ENCODE measurements at regions not wholly inside any gene's neighbourhood (a gene's known extent, or its start where the extent isn't known, plus 50 kb on each side); places are given as distances from the start of the nearest gene placed in this dataset.
"Not testable (repeated sequence)": the region's sequence is repeated elsewhere in the genome, so short reads cannot be mapped to it uniquely, and the experiment has no call there.

DNA sequence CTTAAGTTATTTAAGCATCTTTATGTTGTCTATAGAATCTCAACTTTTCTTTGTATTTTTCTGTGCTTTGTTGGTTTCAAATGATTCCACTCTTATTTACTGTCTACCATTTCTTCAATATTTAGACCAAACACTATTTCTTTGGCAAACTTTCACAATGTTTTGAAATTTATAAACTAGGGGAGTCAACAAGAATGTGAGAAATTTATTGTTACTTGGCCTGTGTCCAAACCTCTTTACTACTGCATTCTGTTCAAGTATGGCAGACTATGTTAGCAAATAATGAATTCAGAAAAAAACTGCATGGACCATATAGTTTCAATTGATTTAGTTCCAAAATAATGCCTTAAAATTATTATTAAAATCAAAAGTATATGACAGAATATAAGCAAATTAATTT, 470.2 kb downstream of the FBXO15 start:
- no peak overlapping the region for H4K12ac ChIP-seq (ENCODE audit: low read depth, low read length)
- H2BK120ac ChIP-seq (ENCODE audit: insufficient read depth, low read length, poor library complexity), result no peak overlapping the region
- no peak for DNase-seq
- no peaks in the 10 kb centered on the region for H3K79me2 ChIP-seq (ENCODE audit: control insufficient read depth, insufficient read depth, low read length, poor library complexity)
- no peak overlapping the region for H3K4ac ChIP-seq (ENCODE audit: low read depth, low read length)
- no peak overlapping the region for H3K27ac ChIP-seq (ENCODE audit: low read depth, low read length)
- no peak overlapping the region for H2AK5ac ChIP-seq (ENCODE audit: low read length)
- no peaks in the 10 kb centered on the region for H3K9me3 ChIP-seq (ENCODE audit: insufficient read depth, low read depth, low read length)
- no peaks in the 10 kb centered on the region for H3K27me3 ChIP-seq (ENCODE audit: insufficient read depth, low read length)
- no peak overlapping the region for H4K91ac ChIP-seq (ENCODE audit: low read depth, low read length)
- no peak overlapping the region for H2BK12ac ChIP-seq (ENCODE audit: low read length)
- H2BK5ac ChIP-seq (ENCODE audit: low read depth, low read length, poor library complexity), result no peak overlapping the region
- H3K4me3 ChIP-seq (ENCODE audit: low read depth, low read length), result no peak overlapping the region
- H4K8ac ChIP-seq (ENCODE audit: low read depth, low read length), result no peak overlapping the region
- H3K23ac ChIP-seq (ENCODE audit: low read length), result no peak overlapping the region
- H3K18ac ChIP-seq (ENCODE audit: low read length), result no peak overlapping the region
- no peak overlapping the region for H3K4me2 ChIP-seq (ENCODE audit: low read length)
- H2AFZ ChIP-seq (ENCODE audit: insufficient read depth, low read length, poor library complexity), result no peak overlapping the region
- no peaks in the 10 kb centered on the region for H3K36me3 ChIP-seq (ENCODE audit: control insufficient read depth in 1 of 2, insufficient read depth in 2 of 2, low read length in 2 of 2)
- H3K14ac ChIP-seq (ENCODE audit: low read length), result no peak overlapping the region
- H3K9ac ChIP-seq (ENCODE audit: low read length), result no peak overlapping the region
- no peaks in the 10 kb centered on the region for H3K79me1 ChIP-seq (ENCODE audit: low read length)
- no peaks in the 10 kb centered on the region for H3K4me1 ChIP-seq (ENCODE audit: control insufficient read depth in 1 of 2, insufficient read depth in 2 of 2, low read length in 2 of 2)

DNA sequence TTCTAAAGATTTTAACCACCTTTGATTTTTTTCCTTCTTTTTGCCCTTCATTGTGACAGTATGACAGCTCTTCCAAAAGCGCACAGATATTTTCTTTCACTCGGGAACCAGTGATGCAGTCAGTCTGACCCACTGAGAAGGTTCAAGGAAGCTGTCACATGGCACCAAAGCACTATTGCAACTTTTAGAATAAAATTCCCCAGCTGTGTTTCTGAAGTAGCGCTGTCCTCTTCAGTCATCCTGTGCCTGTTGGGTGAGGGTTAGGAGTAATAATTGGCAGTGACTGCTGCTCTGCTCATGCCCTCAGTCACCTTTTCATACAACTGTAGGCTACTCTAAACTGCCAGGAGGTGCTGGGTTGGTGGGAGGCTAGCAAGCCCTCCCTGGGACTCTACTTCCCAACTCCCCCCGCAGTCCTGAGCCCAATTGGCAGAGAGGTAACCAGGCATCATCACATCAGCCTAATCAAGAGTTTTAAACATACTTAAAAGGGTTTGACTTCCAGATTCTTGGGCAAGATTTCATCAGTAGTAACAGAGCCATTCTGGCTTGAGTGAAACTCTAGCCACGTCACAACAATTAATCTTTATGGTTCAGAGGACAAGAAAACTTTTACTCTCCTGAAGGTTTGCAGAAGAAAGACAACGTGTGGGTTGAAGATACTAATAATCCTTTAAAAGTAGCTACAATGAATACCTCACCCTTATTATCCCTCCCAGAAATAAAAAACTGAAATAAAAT, 473.3 kb downstream of the FBXO15 start:
- Histone ChIP-seq H3K9ac (ENCODE audit: low read length) (no peak overlapping the region), H2BK5ac (ENCODE audit: low read depth, low read length, poor library complexity) (no peak overlapping the region), H3K4ac (ENCODE audit: low read depth, low read length) (no peak overlapping the region), H3K18ac (ENCODE audit: low read length) (no peak overlapping the region), H3K4me1 (ENCODE audit: control insufficient read depth in 1 of 2, insufficient read depth in 2 of 2, low read length in 2 of 2) (no peaks in the 10 kb centered on the region), H4K91ac (ENCODE audit: low read depth, low read length) (no peak overlapping the region), H2BK12ac (ENCODE audit: low read length) (no peak overlapping the region), H4K12ac (ENCODE audit: low read depth, low read length) (no peak overlapping the region), H3K27me3 (ENCODE audit: insufficient read depth, low read length) (no peaks in the 10 kb centered on the region), H3K27ac (ENCODE audit: low read depth, low read length) (no peak overlapping the region), H4K8ac (ENCODE audit: low read depth, low read length) (no peak overlapping the region), H3K9me3 (ENCODE audit: insufficient read depth, low read depth, low read length) (no peaks in the 10 kb centered on the region), H3K4me2 (ENCODE audit: low read length) (no peak overlapping the region), H3K79me2 (ENCODE audit: control insufficient read depth, insufficient read depth, low read length, poor library complexity) (no peaks in the 10 kb centered on the region), H3K79me1 (ENCODE audit: low read length) (no peaks in the 10 kb centered on the region), H2AK5ac (ENCODE audit: low read length) (no peak overlapping the region), H2AFZ (ENCODE audit: insufficient read depth, low read length, poor library complexity) (no peak overlapping the region), H3K14ac (ENCODE audit: low read length) (no peak overlapping the region), H3K23ac (ENCODE audit: low read length) (no peak overlapping the region), H3K4me3 (ENCODE audit: low read depth, low read length) (no peak overlapping the region), H2BK120ac (ENCODE audit: insufficient read depth, low read length, poor library complexity) (no peak overlapping the region), H3K36me3 (ENCODE audit: control insufficient read depth in 1 of 2, insufficient read depth in 2 of 2, low read length in 2 of 2) (no peaks in the 10 kb centered on the region)
- no peak for DNase-seq
- WGBS (ENCODE audit: extremely low coverage, insufficient coverage, insufficient read length), result no CpG with 5 or more reads among the region's 6 CpGs

DNA sequence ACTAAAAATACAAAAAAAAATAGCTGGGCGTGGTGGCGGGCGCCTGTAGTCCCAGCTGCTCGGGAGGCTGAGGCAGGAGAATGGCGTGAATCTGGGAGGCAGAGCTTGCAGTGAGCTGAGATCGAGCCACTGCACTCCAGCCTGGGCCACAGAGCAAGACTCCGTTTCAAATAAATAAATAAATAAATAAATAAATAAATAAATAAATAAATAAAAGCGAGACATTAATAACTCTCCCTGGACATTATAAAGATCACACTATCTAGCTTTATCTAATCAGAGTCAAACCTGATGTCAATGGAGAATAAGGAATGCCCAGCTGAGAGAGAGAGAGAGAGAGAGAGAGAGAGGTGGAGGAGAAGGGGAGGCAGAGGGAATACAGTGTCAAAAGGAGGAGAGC, 476.2 kb downstream of the FBXO15 start:
- not testable (repeated sequence) for H2AFZ ChIP-seq (ENCODE audit: insufficient read depth, low read length, poor library complexity); H3K18ac ChIP-seq (ENCODE audit: low read length); H2BK12ac ChIP-seq (ENCODE audit: low read length); H2BK5ac ChIP-seq (ENCODE audit: low read depth, low read length, poor library complexity); H2BK120ac ChIP-seq (ENCODE audit: insufficient read depth, low read length, poor library complexity); H3K79me1 ChIP-seq (ENCODE audit: low read length); DNase-seq; H3K79me2 ChIP-seq (ENCODE audit: control insufficient read depth, insufficient read depth, low read length, poor library complexity); H3K9me3 ChIP-seq (ENCODE audit: insufficient read depth, low read depth, low read length); H3K9ac ChIP-seq (ENCODE audit: low read length); H3K4me2 ChIP-seq (ENCODE audit: low read length); H3K36me3 ChIP-seq (ENCODE audit: control insufficient read depth in 1 of 2, insufficient read depth in 2 of 2, low read length in 2 of 2); H2AK5ac ChIP-seq (ENCODE audit: low read length); H3K14ac ChIP-seq (ENCODE audit: low read length); H3K4me3 ChIP-seq (ENCODE audit: low read depth, low read length); H4K12ac ChIP-seq (ENCODE audit: low read depth, low read length); H4K91ac ChIP-seq (ENCODE audit: low read depth, low read length); H3K27ac ChIP-seq (ENCODE audit: low read depth, low read length); H4K8ac ChIP-seq (ENCODE audit: low read depth, low read length); H3K27me3 ChIP-seq (ENCODE audit: insufficient read depth, low read length); H3K4ac ChIP-seq (ENCODE audit: low read depth, low read length); H3K4me1 ChIP-seq (ENCODE audit: control insufficient read depth in 1 of 2, insufficient read depth in 2 of 2, low read length in 2 of 2); H3K23ac ChIP-seq (ENCODE audit: low read length)
- WGBS (ENCODE audit: extremely low coverage, insufficient coverage, insufficient read length), result no CpG with 5 or more reads among the region's 8 CpGs

DNA sequence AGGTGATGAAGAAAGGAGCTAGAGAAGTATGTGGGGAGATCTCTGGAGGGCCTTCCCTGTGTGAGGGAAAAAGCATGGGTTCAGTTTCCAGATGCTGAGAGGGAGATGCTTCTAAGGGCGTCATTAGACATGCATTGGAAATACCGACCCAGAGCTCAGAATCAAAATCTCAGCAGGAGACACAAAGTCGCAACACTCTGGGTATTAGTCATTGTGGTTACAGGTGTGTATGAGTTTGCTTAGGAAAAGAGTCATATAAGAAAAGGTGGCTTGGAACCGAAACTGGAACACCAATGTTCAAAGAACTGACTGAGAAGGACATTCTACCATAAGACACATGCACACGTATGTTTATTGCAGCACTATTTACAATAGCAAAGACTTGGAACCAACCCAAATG, 477.1 kb downstream of the FBXO15 start:
- Histone ChIP-seq H3K36me3 (ENCODE audit: control insufficient read depth in 1 of 2, insufficient read depth in 2 of 2, low read length in 2 of 2) (no peaks in the 10 kb centered on the region), H3K18ac (ENCODE audit: low read length) (no peak overlapping the region), H3K14ac (ENCODE audit: low read length) (no peak overlapping the region), H2BK120ac (ENCODE audit: insufficient read depth, low read length, poor library complexity) (no peak overlapping the region), H4K91ac (ENCODE audit: low read depth, low read length) (no peak overlapping the region), H2BK5ac (ENCODE audit: low read depth, low read length, poor library complexity) (no peak overlapping the region), H3K4ac (ENCODE audit: low read depth, low read length) (no peak overlapping the region), H3K9ac (ENCODE audit: low read length) (no peak overlapping the region), H2AFZ (ENCODE audit: insufficient read depth, low read length, poor library complexity) (no peak overlapping the region), H3K79me1 (ENCODE audit: low read length) (no peaks in the 10 kb centered on the region), H3K23ac (ENCODE audit: low read length) (no peak overlapping the region), H2BK12ac (ENCODE audit: low read length) (no peak overlapping the region), H3K4me3 (ENCODE audit: low read depth, low read length) (no peak overlapping the region), H3K27me3 (ENCODE audit: insufficient read depth, low read length) (no peaks in the 10 kb centered on the region), H4K12ac (ENCODE audit: low read depth, low read length) (no peak overlapping the region), H3K9me3 (ENCODE audit: insufficient read depth, low read depth, low read length) (no peaks in the 10 kb centered on the region), H2AK5ac (ENCODE audit: low read length) (no peak overlapping the region), H3K4me2 (ENCODE audit: low read length) (no peak overlapping the region), H3K79me2 (ENCODE audit: control insufficient read depth, insufficient read depth, low read length, poor library complexity) (no peaks in the 10 kb centered on the region), H3K27ac (ENCODE audit: low read depth, low read length) (no peak overlapping the region), H4K8ac (ENCODE audit: low read depth, low read length) (no peak overlapping the region), H3K4me1 (ENCODE audit: control insufficient read depth in 1 of 2, insufficient read depth in 2 of 2, low read length in 2 of 2) (no peaks in the 10 kb centered on the region)
- no peak for DNase-seq
- WGBS (ENCODE audit: extremely low coverage, insufficient coverage, insufficient read length), result no CpG with 5 or more reads among the region's 5 CpGs

Measured in trophoblast cell (in vitro differentiated cells and primary cell).